DOHH2 (cell line): ENCODE measurements at regions not wholly inside any gene's neighbourhood (a gene's known extent, or its start where the extent isn't known, plus 50 kb on each side); places are given as distances from the start of the nearest gene placed in this dataset.

Source experiments
- H3F3A ChIP-seq: fragments of 200-600 bp; sonication (generic), shearing (Covaris generic); 2 replicates; pipeline ENCODE4 v1.6.0; 2016; ENCODE audit warnings: antibody characterized with exemption, mild to moderate bottlenecking; ENCODE audit not compliant: control insufficient read depth, insufficient read depth
- H3K27ac ChIP-seq: fragments of 200-600 bp; sonication (generic); 2 replicates; pipeline ENCODE4 v1.5.1; 2014; ENCODE audit warnings: low read depth, mild to moderate bottlenecking, low read length, moderate library complexity
- H3K27me3 ChIP-seq: fragments of 200-600 bp; sonication (generic); 2 replicates; pipeline ENCODE4 v1.6.1; 2014; ENCODE audit warnings: mild to moderate bottlenecking, low read length, mixed read lengths; ENCODE audit not compliant: control insufficient read depth
- H3K36me3 ChIP-seq: fragments of 200-600 bp; sonication (generic); 2 replicates; pipeline ENCODE4 v1.6.1; 2014; ENCODE audit warnings: mild to moderate bottlenecking, low read length, moderate library complexity, mixed read lengths; ENCODE audit not compliant: control insufficient read depth
- H3K4me1 ChIP-seq: fragments of 200-600 bp; sonication (generic); 2 replicates; pipeline ENCODE4 v1.6.1; 2014; ENCODE audit warnings: mild to moderate bottlenecking, low read length, mixed read lengths; ENCODE audit not compliant: control insufficient read depth
- H3K4me2 ChIP-seq: fragments of 200-600 bp; sonication (generic); 2 replicates; pipeline ENCODE4 v1.6.0; 2014; ENCODE audit warnings: mild to moderate bottlenecking, low read length, moderate library complexity
- H3K4me3 ChIP-seq: fragments of 200-600 bp; sonication (generic); 2 replicates; pipeline ENCODE4 v1.5.1; 2014; ENCODE audit warnings: mild to moderate bottlenecking, low read length, mixed read lengths
- H3K79me2 ChIP-seq: fragments of 200-600 bp; sonication (generic); 2 replicates; pipeline ENCODE4 v1.6.1; 2014; ENCODE audit warnings: mild to moderate bottlenecking, low read length, mixed read lengths; ENCODE audit not compliant: control insufficient read depth
- H3K9me2 ChIP-seq: fragments of 200-600 bp; sonication (generic); replicated peaks from 2 replicates; pipeline ENCODE4 v1.6.1; 2014; ENCODE audit warnings: mild to moderate bottlenecking, low read length, mixed read lengths; ENCODE audit not compliant: control insufficient read depth
- H3K9me3 ChIP-seq: fragments of 200-600 bp; sonication (generic); 2 replicates; pipeline ENCODE4 v1.6.1; 2014; ENCODE audit warnings: antibody characterized with exemption, low read length, mixed read lengths; ENCODE audit not compliant: control insufficient read depth, insufficient read depth
- H4K20me1 ChIP-seq: fragments of 200-600 bp; sonication (generic); 2 replicates; pipeline ENCODE4 v1.6.0; 2014; ENCODE audit warnings: low read depth, mild to moderate bottlenecking, antibody characterized with exemption, low read length, moderate library complexity; ENCODE audit not compliant: control insufficient read depth, insufficient read depth
- EZH2phosphoT487 ChIP-seq: fragments of 200-600 bp; sonication (generic); IDR thresholded peaks from 2 replicates; pipeline ENCODE4 v1.6.1; 2017; ENCODE audit warnings: borderline replicate concordance, mild to moderate bottlenecking, antibody characterized with exemption, low read length, moderate library complexity, mixed read lengths
- TF ChIP-seq, protein P1 (sequence below): fragments of 200-600 bp; sonication (generic); IDR thresholded peaks from one replicate; pipeline ENCODE4 v1.5.1; 2014; ENCODE audit warnings: antibody characterized with exemption, mild to moderate bottlenecking, low read depth, low read length; ENCODE audit not compliant: poor library complexity, severe bottlenecking

DNA sequence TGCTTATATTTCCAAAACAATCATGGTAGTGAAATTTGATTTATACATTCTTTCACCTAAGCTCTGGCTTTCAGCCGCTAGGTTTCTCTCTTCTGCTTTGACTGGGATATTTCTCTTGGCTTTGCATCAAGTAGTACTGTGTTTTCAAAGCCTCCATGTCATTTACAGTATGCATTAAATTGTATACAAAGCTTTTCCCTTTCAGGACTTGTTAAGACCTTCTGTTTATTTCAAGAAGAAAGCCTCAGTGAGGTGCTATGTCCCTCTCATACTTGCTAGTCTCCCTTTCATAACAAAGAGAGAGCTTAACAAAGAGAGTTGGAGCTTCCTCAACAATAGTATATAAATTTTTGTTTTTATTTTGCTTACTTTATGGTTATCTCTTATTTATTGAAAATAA, 84.2 kb upstream of the SLC25A26 start:
- H3K4me2 ChIP-seq, result no peak overlapping the region
- no peaks in the 10 kb centered on the region for H3K9me3 ChIP-seq
- no peaks in the 10 kb centered on the region for H3K79me2 ChIP-seq
- H3K4me1 ChIP-seq, result no peaks in the 10 kb centered on the region
- no peak overlapping the region for H3K4me3 ChIP-seq
- no peaks in the 10 kb centered on the region for H3K36me3 ChIP-seq
- H3K9me2 ChIP-seq, result no peaks in the 10 kb centered on the region
- no peak for TF ChIP-seq EZH2phosphoT487
- TF ChIP-seq, protein P1, sequence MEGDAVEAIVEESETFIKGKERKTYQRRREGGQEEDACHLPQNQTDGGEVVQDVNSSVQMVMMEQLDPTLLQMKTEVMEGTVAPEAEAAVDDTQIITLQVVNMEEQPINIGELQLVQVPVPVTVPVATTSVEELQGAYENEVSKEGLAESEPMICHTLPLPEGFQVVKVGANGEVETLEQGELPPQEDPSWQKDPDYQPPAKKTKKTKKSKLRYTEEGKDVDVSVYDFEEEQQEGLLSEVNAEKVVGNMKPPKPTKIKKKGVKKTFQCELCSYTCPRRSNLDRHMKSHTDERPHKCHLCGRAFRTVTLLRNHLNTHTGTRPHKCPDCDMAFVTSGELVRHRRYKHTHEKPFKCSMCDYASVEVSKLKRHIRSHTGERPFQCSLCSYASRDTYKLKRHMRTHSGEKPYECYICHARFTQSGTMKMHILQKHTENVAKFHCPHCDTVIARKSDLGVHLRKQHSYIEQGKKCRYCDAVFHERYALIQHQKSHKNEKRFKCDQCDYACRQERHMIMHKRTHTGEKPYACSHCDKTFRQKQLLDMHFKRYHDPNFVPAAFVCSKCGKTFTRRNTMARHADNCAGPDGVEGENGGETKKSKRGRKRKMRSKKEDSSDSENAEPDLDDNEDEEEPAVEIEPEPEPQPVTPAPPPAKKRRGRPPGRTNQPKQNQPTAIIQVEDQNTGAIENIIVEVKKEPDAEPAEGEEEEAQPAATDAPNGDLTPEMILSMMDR, result no peak
- no peaks in the 10 kb centered on the region for H4K20me1 ChIP-seq
- no peaks in the 10 kb centered on the region for H3K27me3 ChIP-seq
- H3F3A ChIP-seq, result no peaks in the 10 kb centered on the region
- no peak overlapping the region for H3K27ac ChIP-seq

DNA sequence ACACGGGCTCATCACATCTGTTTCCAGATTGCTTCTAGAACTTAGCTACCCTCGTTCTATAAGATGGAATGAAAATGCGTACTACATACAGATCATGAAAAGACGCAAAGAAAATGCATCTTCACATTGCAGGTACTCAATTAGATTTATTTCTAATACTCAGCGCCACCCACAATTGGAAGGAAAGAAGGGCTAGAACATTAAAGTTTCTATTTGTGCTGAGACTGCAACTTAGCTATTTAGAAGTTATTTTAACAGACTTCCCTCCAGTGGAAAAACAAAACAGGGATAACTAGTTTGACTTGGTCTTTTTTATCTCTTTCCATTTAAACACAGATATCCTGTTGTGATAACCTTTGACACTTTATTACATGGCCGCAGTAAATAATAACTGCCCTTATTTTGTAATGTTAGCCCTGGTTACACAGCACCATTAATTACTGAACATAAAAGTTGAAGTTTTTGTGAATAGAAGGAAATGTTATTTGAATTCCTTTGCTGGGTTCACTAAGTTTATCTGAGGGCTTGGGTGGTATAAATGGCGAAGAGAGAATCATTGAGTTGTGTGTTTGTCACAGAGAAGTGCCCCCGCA, 86.9 kb upstream of the SLC25A26 start:
- no peaks in the 10 kb centered on the region for H3K9me3 ChIP-seq
- H3K4me2 ChIP-seq, result no peak overlapping the region
- TF ChIP-seq, protein P1, result no peak
- no peak for TF ChIP-seq EZH2phosphoT487
- H3K4me3 ChIP-seq, result no peak overlapping the region
- H3K27me3 ChIP-seq, result no peaks in the 10 kb centered on the region
- H3K36me3 ChIP-seq, result no peaks in the 10 kb centered on the region
- no peaks in the 10 kb centered on the region for H3K9me2 ChIP-seq
- H3K4me1 ChIP-seq, result no peaks in the 10 kb centered on the region
- H3K27ac ChIP-seq, result no peak overlapping the region
- no peaks in the 10 kb centered on the region for H3F3A ChIP-seq
- H4K20me1 ChIP-seq, result no peaks in the 10 kb centered on the region
- H3K79me2 ChIP-seq, result no peaks in the 10 kb centered on the region

DNA sequence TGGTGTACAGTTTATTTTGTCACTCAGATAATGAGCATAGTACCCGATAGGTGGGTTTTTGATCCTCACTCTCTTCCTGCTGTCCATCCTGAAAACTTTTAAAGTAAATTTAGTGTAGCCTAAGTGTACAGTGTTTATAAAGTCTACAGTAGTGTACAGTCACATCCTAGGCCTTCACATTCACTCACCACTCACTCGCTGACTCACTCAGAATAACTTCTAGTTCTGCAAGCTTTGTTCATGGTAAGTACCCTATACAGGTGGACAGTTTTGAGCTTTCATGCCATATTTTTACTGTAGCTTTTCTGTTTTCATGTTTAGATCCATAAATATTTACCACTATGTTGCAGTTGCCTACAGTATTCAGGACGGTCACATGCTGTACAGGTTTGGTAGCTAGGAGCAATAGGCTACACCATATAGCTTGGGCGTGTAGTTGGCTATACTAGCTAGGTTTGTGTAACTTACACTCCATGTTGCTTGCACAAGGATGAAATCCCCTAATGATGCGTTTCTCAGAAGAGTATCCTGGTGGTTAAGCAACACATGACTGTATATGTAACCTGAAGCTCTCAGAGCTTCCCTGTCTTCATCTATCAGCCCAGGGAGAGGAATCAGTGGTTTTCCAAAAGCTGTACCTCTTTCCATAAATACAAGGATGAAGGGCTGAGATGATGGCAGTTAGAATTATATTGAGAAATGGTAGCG, 87.6 kb upstream of the SLC25A26 start:
- TF ChIP-seq, protein P1, result no peak
- TF ChIP-seq EZH2phosphoT487, result no peak
- no peaks in the 10 kb centered on the region for H4K20me1 ChIP-seq
- no peaks in the 10 kb centered on the region for H3K79me2 ChIP-seq
- no peaks in the 10 kb centered on the region for H3K27me3 ChIP-seq
- no peaks in the 10 kb centered on the region for H3F3A ChIP-seq
- no peaks in the 10 kb centered on the region for H3K9me3 ChIP-seq
- no peak overlapping the region for H3K27ac ChIP-seq
- no peaks in the 10 kb centered on the region for H3K9me2 ChIP-seq
- H3K4me2 ChIP-seq, result no peak overlapping the region
- H3K4me3 ChIP-seq, result no peak overlapping the region
- H3K36me3 ChIP-seq, result no peaks in the 10 kb centered on the region
- H3K4me1 ChIP-seq, result no peaks in the 10 kb centered on the region
